ENCODE measurements at regions not wholly inside any gene's neighbourhood (a gene's known extent, or its start where the extent isn't known, plus 50 kb on each side); places are given as distances from the start of the nearest gene placed in this dataset.
A peak's percentile ranks its signal among the peaks of the same experiment; 100 is the strongest.

GRCh38 chr18:39799006-39799405 is 2156.0 kb upstream of the PIK3C3 start:
- WGBS, 2 experiments (ENCODE audit: insufficient coverage in 1 of 2, insufficient read length in 1 of 2) = 37 to 54% methylated on average over 3 of the region's 9 CpGs
- Mint-ChIP-seq H3K9me3 (peaks cover 12% of the 10 kb centered on the region), H3K4me3 (peak overlapping the region; percentile 87), H3K4me1 (peaks cover 11% of the 10 kb centered on the region), H3K27ac (peak overlapping the region; percentile 65), H3K27me3 (ENCODE audit: insufficient read depth) (no peaks in the 10 kb centered on the region), H3K36me3 (ENCODE audit: low read depth) (no peaks in the 10 kb centered on the region)
- no peak overlapping the region for H3K9ac ChIP-seq (ENCODE audit: extremely low read depth, low read length, poor library complexity, severe bottlenecking)
- H3K4me3 ChIP-seq (ENCODE audit: low read length) = peak overlapping the region; percentile 71
- no peak overlapping the region for H3K27ac ChIP-seq (ENCODE audit: low read depth, low read length)
- DNase-seq = no peak
- no peaks in the 10 kb centered on the region for H3K4me1 ChIP-seq (ENCODE audit: control insufficient read depth, insufficient read depth, low read length)
- H3K9me3 ChIP-seq (ENCODE audit: control insufficient read depth, low read length) = peaks cover 19% of the 10 kb centered on the region
- no peaks in the 10 kb centered on the region for H3K27me3 ChIP-seq (ENCODE audit: control insufficient read depth, insufficient read depth, low read length, poor library complexity, severe bottlenecking)
- H3K36me3 ChIP-seq (ENCODE audit: control insufficient read depth, insufficient read depth, low read length) = no peaks in the 10 kb centered on the region
- no peak for TF ChIP-seq CTCF (conservative IDR thresholded peaks at IDR 0.05)

- Histone ChIP-seq H3K27ac (ENCODE audit: low read depth, low read length) (no peak overlapping the region), H3K27me3 (ENCODE audit: control insufficient read depth, insufficient read depth, low read length, poor library complexity, severe bottlenecking) (no peaks in the 10 kb centered on the region), H3K36me3 (ENCODE audit: control insufficient read depth, insufficient read depth, low read length) (no peaks in the 10 kb centered on the region), H3K4me3 (ENCODE audit: low read length) (no peak overlapping the region), H3K4me1 (ENCODE audit: control insufficient read depth, insufficient read depth, low read length) (no peaks in the 10 kb centered on the region), H3K9me3 (ENCODE audit: control insufficient read depth, low read length) (peaks cover 5% of the 10 kb centered on the region), H3K9ac (ENCODE audit: extremely low read depth, low read length, poor library complexity, severe bottlenecking) (no peak overlapping the region)
- 94 to 95% methylated on average over 3 of the region's 3 CpGs for WGBS, 2 experiments (ENCODE audit: insufficient coverage in 1 of 2, insufficient read length in 1 of 2)
- H3K27ac Mint-ChIP-seq = no peak overlapping the region
- no peaks in the 10 kb centered on the region for H3K36me3 Mint-ChIP-seq (ENCODE audit: low read depth)
- no peak overlapping the region for H3K4me3 Mint-ChIP-seq
- no peak for DNase-seq
- no peaks in the 10 kb centered on the region for H3K27me3 Mint-ChIP-seq (ENCODE audit: insufficient read depth)
- no peaks in the 10 kb centered on the region for H3K9me3 Mint-ChIP-seq
- peaks cover 11% of the 10 kb centered on the region for H3K4me1 Mint-ChIP-seq
- no peak for TF ChIP-seq CTCF (conservative IDR thresholded peaks at IDR 0.05)
Measured at GRCh38 chr18:39796393-39796792, 2158.6 kb upstream of the PIK3C3 start.

GRCh38 chr18:39795350-39795749 is 2159.7 kb upstream of the PIK3C3 start:
- peak; percentile 61 for DNase-seq
- Mint-ChIP-seq H3K4me1 (peaks cover 11% of the 10 kb centered on the region), H3K27me3 (ENCODE audit: insufficient read depth) (no peaks in the 10 kb centered on the region), H3K27ac (no peak overlapping the region), H3K9me3 (no peaks in the 10 kb centered on the region), H3K36me3 (ENCODE audit: low read depth) (no peaks in the 10 kb centered on the region), H3K4me3 (no peak overlapping the region)
- Histone ChIP-seq H3K36me3 (ENCODE audit: control insufficient read depth, insufficient read depth, low read length) (no peaks in the 10 kb centered on the region), H3K9ac (ENCODE audit: extremely low read depth, low read length, poor library complexity, severe bottlenecking) (no peak overlapping the region), H3K27me3 (ENCODE audit: control insufficient read depth, insufficient read depth, low read length, poor library complexity, severe bottlenecking) (no peaks in the 10 kb centered on the region), H3K4me3 (ENCODE audit: low read length) (no peak overlapping the region), H3K27ac (ENCODE audit: low read depth, low read length) (no peak overlapping the region), H3K4me1 (ENCODE audit: control insufficient read depth, insufficient read depth, low read length) (no peaks in the 10 kb centered on the region), H3K9me3 (ENCODE audit: control insufficient read depth, low read length) (no peaks in the 10 kb centered on the region)
- peak; percentile 67 for TF ChIP-seq CTCF (conservative IDR thresholded peaks at IDR 0.05)
- WGBS, 2 experiments (ENCODE audit: insufficient coverage in 1 of 2, insufficient read length in 1 of 2) = 97% methylated on average over 1 of the region's 1 CpG; no CpG with 5 or more reads in 1 of the 2 experiments

Measured in endodermal cell (in vitro differentiated cells).